ENCODE measurements at regions not wholly inside any gene's neighbourhood (a gene's known extent, or its start where the extent isn't known, plus 50 kb on each side); places are given as distances from the start of the nearest gene placed in this dataset.

GRCh38 chr20:50282592-50283241, 92.1 kb downstream of the CEBPB start:
- TF ChIP-seq, protein P1, sequence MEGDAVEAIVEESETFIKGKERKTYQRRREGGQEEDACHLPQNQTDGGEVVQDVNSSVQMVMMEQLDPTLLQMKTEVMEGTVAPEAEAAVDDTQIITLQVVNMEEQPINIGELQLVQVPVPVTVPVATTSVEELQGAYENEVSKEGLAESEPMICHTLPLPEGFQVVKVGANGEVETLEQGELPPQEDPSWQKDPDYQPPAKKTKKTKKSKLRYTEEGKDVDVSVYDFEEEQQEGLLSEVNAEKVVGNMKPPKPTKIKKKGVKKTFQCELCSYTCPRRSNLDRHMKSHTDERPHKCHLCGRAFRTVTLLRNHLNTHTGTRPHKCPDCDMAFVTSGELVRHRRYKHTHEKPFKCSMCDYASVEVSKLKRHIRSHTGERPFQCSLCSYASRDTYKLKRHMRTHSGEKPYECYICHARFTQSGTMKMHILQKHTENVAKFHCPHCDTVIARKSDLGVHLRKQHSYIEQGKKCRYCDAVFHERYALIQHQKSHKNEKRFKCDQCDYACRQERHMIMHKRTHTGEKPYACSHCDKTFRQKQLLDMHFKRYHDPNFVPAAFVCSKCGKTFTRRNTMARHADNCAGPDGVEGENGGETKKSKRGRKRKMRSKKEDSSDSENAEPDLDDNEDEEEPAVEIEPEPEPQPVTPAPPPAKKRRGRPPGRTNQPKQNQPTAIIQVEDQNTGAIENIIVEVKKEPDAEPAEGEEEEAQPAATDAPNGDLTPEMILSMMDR (IDR thresholded peaks at IDR 0.05), result no peak
- TF ChIP-seq POLR2A (IDR thresholded peaks at IDR 0.05), result no peak

All from lower leg skin (tissue), 3 donors.